Sigmoid colon (tissue), 6 donors: ENCODE measurements at regions not wholly inside any gene's neighbourhood (a gene's known extent, or its start where the extent isn't known, plus 50 kb on each side); places are given as distances from the start of the nearest gene placed in this dataset.

ENCODE experiments used
- DNase-seq: peaks from one replicate; pipeline ENCODE4 v3.0.0-alpha.2; 2019
- H3K27ac ChIP-seq, 4 donors: fragments of 200-600 bp; sonication (generic); one replicate each; pipeline ENCODE4 v1.5.1; 2016 to 2019; ENCODE audit warnings: mild to moderate bottlenecking in 1 of 4
- H3K27me3 ChIP-seq, 3 donors: fragments of 200-600 bp; sonication (generic); one replicate each; pipeline ENCODE4 v1.5.1; 2019; ENCODE audit warnings: mild to moderate bottlenecking in 1 of 3
- H3K36me3 ChIP-seq, 4 donors: fragments of 200-600 bp; sonication (generic); one replicate each; pipeline ENCODE4 v1.5.1; 2016 to 2019
- H3K4me1 ChIP-seq, 4 donors: fragments of 200-600 bp; sonication (generic); one replicate each; pipeline ENCODE4 v1.5.1; 2017 to 2019
- H3K4me3 ChIP-seq, 4 donors: fragments of 200-600 bp; sonication (generic); one replicate each; pipeline ENCODE4 v1.5.1; 2017 to 2019; ENCODE audit warnings: mild to moderate bottlenecking in 2 of 4, moderate library complexity in 1 of 4
- H3K9me3 ChIP-seq, 4 donors: fragments of 200-600 bp in 3 of 4; sonication (generic) in 3 of 4; one replicate each; pipeline versions ENCODE4 v1.5.1 to v1.6.1; 2013 to 2019
- CTCF ChIP-seq, 4 experiments: fragments of 450-650 bp in 3 of 4; fragments of 200-600 bp in 1 of 4; IDR thresholded peaks; one replicate each; pipeline ENCODE4 v1.5.1; 2016 to 2019; ENCODE audit warnings: antibody characterized with exemption in 4 of 4, mild to moderate bottlenecking in 3 of 4, moderate library complexity in 2 of 4
- EP300 ChIP-seq, 4 donors: sonication (generic); formaldehyde crosslinking; IDR thresholded peaks; one replicate each; pipeline ENCODE4 v1.6.1; 2017; ENCODE audit warnings: antibody characterized with exemption in 4 of 4
- POLR2A ChIP-seq, 2 donors: fragments of 450-650 bp; IDR thresholded peaks; one replicate each; pipeline ENCODE4 v1.6.1; 2016; ENCODE audit warnings: antibody characterized with exemption in 2 of 2, mild to moderate bottlenecking in 2 of 2, moderate library complexity in 2 of 2
- POLR2AphosphoS5 ChIP-seq, 4 donors: sonication (generic); formaldehyde crosslinking; IDR thresholded peaks; one replicate each; pipeline ENCODE4 v1.6.1; 2017; ENCODE audit warnings: antibody characterized with exemption in 4 of 4
- WGBS, 2 donors: extraction: QIAGEN DNeasy Blood & Tissue Kit; methylation state at CpG; one replicate each; pipeline ENCODE4 v1.1.7; 2013; 5-methylcytosine and 5-hydroxymethylcytosine counted together
- intact Hi-C: fragments of 100-400 bp; cut with DNase I; formaldehyde crosslinking; loops from one replicate; pipeline ENCODE4 v1.15.1; 2023
- donor health status: healthy with polysubstance abuse.
- donor health status: healthy.

- no peak for TF ChIP-seq POLR2AphosphoS5 (IDR thresholded peaks at IDR 0.05)
- no peak for TF ChIP-seq EP300 (IDR thresholded peaks at IDR 0.05)
- TF ChIP-seq CTCF (IDR thresholded peaks at IDR 0.05): no peak
- TF ChIP-seq POLR2A (IDR thresholded peaks at IDR 0.05): no peak
- WGBS, 2 donors: 93 to 95% methylated on average over 1 of the region's 1 CpG
- Histone ChIP-seq H3K4me1 (peaks cover 0 to 24% (median 16%) of the 10 kb centered on the region in 4 donors), H3K9me3 (no peaks in the 10 kb centered on the region), H3K36me3 (no peaks in the 10 kb centered on the region), H3K4me3 (no peak overlapping the region), H3K27me3 (no peaks in the 10 kb centered on the region), H3K27ac (no peak overlapping the region)
- intact Hi-C loops: no loop called here
- no peak for DNase-seq
Measured at GRCh38 chr1:232533328-232533727, 96.6 kb downstream of the SIPA1L2 start.

- Histone ChIP-seq H3K27ac (no peak overlapping the region), H3K36me3 (no peaks in the 10 kb centered on the region), H3K9me3 (no peaks in the 10 kb centered on the region), H3K4me1 (peaks cover 0 to 25% (median 17%) of the 10 kb centered on the region in 4 donors), H3K27me3 (no peaks in the 10 kb centered on the region), H3K4me3 (no peak overlapping the region)
- 92 to 98% methylated on average over 2 of the region's 2 CpGs for WGBS, 2 donors
- intact Hi-C loops: no loop called here
- no peak for DNase-seq
- TF ChIP-seq POLR2A (IDR thresholded peaks at IDR 0.05) (no peak), POLR2AphosphoS5 (IDR thresholded peaks at IDR 0.05) (no peak), CTCF (IDR thresholded peaks at IDR 0.05) (no peak), EP300 (IDR thresholded peaks at IDR 0.05) (no peak)
Measured at GRCh38 chr1:232532901-232533300, 97.0 kb downstream of the SIPA1L2 start.

- TF ChIP-seq POLR2AphosphoS5 (IDR thresholded peaks at IDR 0.05): no peak
- no peak for TF ChIP-seq EP300 (IDR thresholded peaks at IDR 0.05)
- no peak for TF ChIP-seq CTCF (IDR thresholded peaks at IDR 0.05)
- TF ChIP-seq POLR2A (IDR thresholded peaks at IDR 0.05): no peak
- intact Hi-C loops: no loop called here
Measured at GRCh38 chr1:232531291-232531690, 98.6 kb downstream of the SIPA1L2 start.

GRCh38 chr1:232529747-232530146 lies 100.2 kb downstream of the SIPA1L2 start:
- Histone ChIP-seq H3K9me3 (no peaks in the 10 kb centered on the region), H3K4me1 (peaks cover 0 to 28% (median 6%) of the 10 kb centered on the region in 4 donors), H3K36me3 (no peaks in the 10 kb centered on the region), H3K27ac (no peak overlapping the region), H3K4me3 (no peak overlapping the region), H3K27me3 (no peaks in the 10 kb centered on the region)
- no peak for DNase-seq
- 90 to 91% methylated on average over 2 of the region's 2 CpGs for WGBS, 2 donors
- intact Hi-C loops: no loop called here
- TF ChIP-seq CTCF (IDR thresholded peaks at IDR 0.05): no peak
- TF ChIP-seq POLR2AphosphoS5 (IDR thresholded peaks at IDR 0.05): no peak
- no peak for TF ChIP-seq POLR2A (IDR thresholded peaks at IDR 0.05)
- TF ChIP-seq EP300 (IDR thresholded peaks at IDR 0.05): no peak

More at GRCh38 chr1:232531291-232531690, 98.6 kb downstream of the SIPA1L2 start:
- 94 to 95% methylated on average over 3 of the region's 3 CpGs for WGBS, 2 donors
- H3K36me3 ChIP-seq: no peaks in the 10 kb centered on the region
- no peaks in the 10 kb centered on the region for H3K9me3 ChIP-seq
- no peak for DNase-seq
- H3K4me1 ChIP-seq: peaks cover 0 to 41% (median 17%) of the 10 kb centered on the region in 4 donors
- no peaks in the 10 kb centered on the region for H3K27me3 ChIP-seq
- no peak overlapping the region for H3K27ac ChIP-seq
- no peak overlapping the region for H3K4me3 ChIP-seq

GRCh38 chr1:232528472-232529089 lies 101.4 kb downstream of the SIPA1L2 start:
- no peak overlapping the region for H3K27ac ChIP-seq
- no peak for TF ChIP-seq CTCF (IDR thresholded peaks at IDR 0.05)
- TF ChIP-seq EP300 (IDR thresholded peaks at IDR 0.05): no peak
- TF ChIP-seq POLR2AphosphoS5 (IDR thresholded peaks at IDR 0.05): no peak
- no peak for TF ChIP-seq POLR2A (IDR thresholded peaks at IDR 0.05)
- H3K27me3 ChIP-seq: no peaks in the 10 kb centered on the region
- H3K36me3 ChIP-seq: no peaks in the 10 kb centered on the region
- no peaks in the 10 kb centered on the region for H3K9me3 ChIP-seq
- no peak overlapping the region for H3K4me3 ChIP-seq
- intact Hi-C loops: no loop called here
- WGBS, 2 donors: 79 to 82% methylated on average over 2 of the region's 2 CpGs
- no peak for DNase-seq
- H3K4me1 ChIP-seq: peaks cover 0 to 25% (median 5%) of the 10 kb centered on the region in 4 donors
